ENCODE measurements at regions not wholly inside any gene's neighbourhood (a gene's known extent, or its start where the extent isn't known, plus 50 kb on each side); places are given as distances from the start of the nearest gene placed in this dataset.

DNA sequence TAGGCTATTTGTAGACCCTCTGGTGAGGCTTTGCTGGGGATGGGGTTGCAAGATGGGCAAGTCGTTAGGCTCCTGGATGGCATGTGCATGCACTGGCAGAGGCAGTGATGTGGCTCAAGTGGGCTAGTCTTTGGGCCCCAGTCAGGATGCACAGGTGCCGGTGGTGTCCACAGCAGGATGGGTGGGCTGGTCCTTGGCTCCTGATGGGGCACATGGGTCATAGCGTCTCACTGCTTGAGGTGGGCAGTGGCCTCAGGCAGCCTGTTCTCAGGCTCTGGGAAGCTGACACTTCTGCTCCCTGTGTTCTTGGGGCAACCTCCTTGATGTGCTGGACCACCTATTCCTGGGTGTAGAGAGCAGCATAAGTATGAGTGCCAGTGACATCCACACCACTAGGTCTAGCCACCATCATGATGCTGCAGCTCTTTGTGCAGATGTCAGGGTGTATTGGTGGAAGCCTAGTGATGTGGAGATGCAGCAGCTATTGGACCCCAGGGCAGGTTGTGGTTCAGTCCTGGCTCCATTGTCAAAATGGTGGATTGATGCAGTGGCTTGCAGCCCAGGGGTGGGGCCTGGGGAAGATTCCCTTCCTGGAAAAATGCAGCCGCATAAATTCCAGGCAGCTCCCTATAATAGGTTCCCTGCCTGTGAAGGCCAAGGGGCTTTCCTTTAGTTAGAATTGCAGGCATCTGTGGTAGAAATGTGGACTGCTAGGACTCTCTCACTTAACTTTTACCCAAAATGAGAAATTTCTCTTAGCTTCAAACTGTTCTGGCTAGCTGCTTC is 742.5 kb upstream of the MDGA2 start:
- no peak for TF ChIP-seq CTCF (IDR thresholded peaks at IDR 0.05)
- no peak for TF ChIP-seq ZFX (IDR thresholded peaks at IDR 0.05; ENCODE audit: borderline replicate concordance)

Data from 22Rv1 (cell line).